ENCODE measurements at regions not wholly inside any gene's neighbourhood (a gene's known extent, or its start where the extent isn't known, plus 50 kb on each side); places are given as distances from the start of the nearest gene placed in this dataset.

- TF ChIP-seq CTCF (IDR thresholded peaks at IDR 0.05) (no peak), POLR2A (IDR thresholded peaks at IDR 0.05) (no peak)
These were observed 177.6 kb upstream of the CCDC68 start for GRCh38 chr18:55136864-55137263.

Measured in uterus (tissue), 2 donors.